ENCODE measurements at regions not wholly inside any gene's neighbourhood (a gene's known extent, or its start where the extent isn't known, plus 50 kb on each side); places are given as distances from the start of the nearest gene placed in this dataset.

DNA sequence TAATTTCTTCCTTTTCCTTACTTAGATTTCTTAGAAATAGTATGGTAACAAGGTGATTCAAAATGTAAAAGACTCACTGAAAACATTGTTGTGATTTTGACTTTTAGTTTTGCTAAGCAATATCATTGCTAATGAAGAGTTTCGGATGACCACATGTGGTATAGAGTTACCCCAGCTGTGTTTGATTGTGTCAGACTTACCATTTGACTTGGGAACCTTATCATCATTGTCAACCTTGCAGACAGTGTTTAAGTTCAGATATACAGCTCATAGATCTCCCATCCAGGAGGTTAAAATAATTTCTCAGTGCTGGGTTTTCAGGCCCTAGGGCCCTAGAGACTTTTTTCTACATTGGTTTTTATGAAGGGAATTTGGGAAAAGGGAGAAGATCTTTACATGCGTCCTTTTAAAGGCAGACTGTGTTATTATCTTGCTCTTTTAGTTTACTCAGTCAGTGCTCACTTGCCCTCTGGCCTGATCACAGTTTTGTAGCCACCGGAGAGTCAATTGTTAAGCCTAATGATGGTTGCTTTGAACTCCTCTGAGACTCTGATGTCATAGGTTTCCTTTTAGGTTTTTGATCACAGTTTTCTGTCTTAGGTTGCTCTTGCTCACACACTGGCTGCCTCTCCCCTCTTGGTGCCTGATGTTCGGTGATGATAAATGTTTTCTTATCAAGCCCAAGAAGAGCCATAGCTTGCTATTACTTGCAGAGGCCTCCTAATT lies 133.5 kb upstream of the ZPLD1 start:
- CTCF ChIA-PET, result no interaction called here
- POLR2A ChIA-PET (ENCODE audit: low non-redundant PET), result no interaction called here

DNA sequence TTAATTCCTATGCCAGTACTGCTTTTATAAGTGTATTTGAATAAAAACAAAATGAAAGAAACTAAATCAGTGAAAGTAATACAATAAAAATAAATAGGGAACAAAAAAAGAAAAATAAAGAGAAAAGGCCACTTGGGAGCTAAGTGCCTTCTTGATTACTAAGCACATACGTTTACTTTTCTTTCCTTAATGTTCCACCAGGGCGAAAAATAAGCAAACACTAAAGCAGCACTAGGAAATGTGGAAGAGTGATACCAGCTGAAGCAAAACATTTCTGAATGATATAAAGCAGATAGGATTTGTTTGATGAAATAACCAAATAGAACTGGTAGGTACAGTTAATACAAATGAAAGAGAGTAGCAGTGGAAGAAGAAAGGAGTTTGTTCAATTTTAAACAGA lies 132.8 kb upstream of the ZPLD1 start:
- CTCF ChIA-PET, result no interaction called here
- no peak overlapping the region for H3K27ac ChIP-seq (ENCODE audit: low read depth, low read length, poor library complexity, severe bottlenecking)
- intact Hi-C loops (cut with micrococcal nuclease; ENCODE audit: unreplicated experiment), result no loop called here
- TF ChIP-seq, protein P1, sequence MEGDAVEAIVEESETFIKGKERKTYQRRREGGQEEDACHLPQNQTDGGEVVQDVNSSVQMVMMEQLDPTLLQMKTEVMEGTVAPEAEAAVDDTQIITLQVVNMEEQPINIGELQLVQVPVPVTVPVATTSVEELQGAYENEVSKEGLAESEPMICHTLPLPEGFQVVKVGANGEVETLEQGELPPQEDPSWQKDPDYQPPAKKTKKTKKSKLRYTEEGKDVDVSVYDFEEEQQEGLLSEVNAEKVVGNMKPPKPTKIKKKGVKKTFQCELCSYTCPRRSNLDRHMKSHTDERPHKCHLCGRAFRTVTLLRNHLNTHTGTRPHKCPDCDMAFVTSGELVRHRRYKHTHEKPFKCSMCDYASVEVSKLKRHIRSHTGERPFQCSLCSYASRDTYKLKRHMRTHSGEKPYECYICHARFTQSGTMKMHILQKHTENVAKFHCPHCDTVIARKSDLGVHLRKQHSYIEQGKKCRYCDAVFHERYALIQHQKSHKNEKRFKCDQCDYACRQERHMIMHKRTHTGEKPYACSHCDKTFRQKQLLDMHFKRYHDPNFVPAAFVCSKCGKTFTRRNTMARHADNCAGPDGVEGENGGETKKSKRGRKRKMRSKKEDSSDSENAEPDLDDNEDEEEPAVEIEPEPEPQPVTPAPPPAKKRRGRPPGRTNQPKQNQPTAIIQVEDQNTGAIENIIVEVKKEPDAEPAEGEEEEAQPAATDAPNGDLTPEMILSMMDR (conservative IDR thresholded peaks at IDR 0.05; ENCODE audit: low read depth, low read length), result no peak
- no peak for TF ChIP-seq EZH2 (IDR thresholded peaks at IDR 0.05; ENCODE audit: borderline replicate concordance, low read depth, low read length, poor library complexity, severe bottlenecking)
- no peaks in the 10 kb centered on the region for H3K9me3 ChIP-seq (ENCODE audit: low read depth, low read length, poor library complexity, severe bottlenecking)
- no peak for DNase-seq (ENCODE audit: low spot score)
- no peaks in the 10 kb centered on the region for H3K36me3 ChIP-seq (ENCODE audit: insufficient read depth, low read length, poor library complexity, severe bottlenecking)
- H3K27me3 ChIP-seq (replicated peaks; ENCODE audit: insufficient read depth, low read depth, low read length, poor library complexity), result no peaks in the 10 kb centered on the region
- BruUV-seq (replicated peaks), result no TSS peak
- POLR2A ChIA-PET (ENCODE audit: low non-redundant PET), result no interaction called here
- H3K4me1 ChIP-seq (ENCODE audit: insufficient read depth, low read length, poor library complexity, severe bottlenecking), result no peaks in the 10 kb centered on the region
- no peak overlapping the region for H3K4me3 ChIP-seq (ENCODE audit: low read depth, low read length, poor library complexity, severe bottlenecking)

More for the DNA sequence above, 133.5 kb upstream of the ZPLD1 start:
- BruUV-seq (replicated peaks), result no TSS peak
- TF ChIP-seq, protein P1 (conservative IDR thresholded peaks at IDR 0.05; ENCODE audit: low read depth, low read length), result no peak
- TF ChIP-seq EZH2 (IDR thresholded peaks at IDR 0.05; ENCODE audit: borderline replicate concordance, low read depth, low read length, poor library complexity, severe bottlenecking), result no peak
- Histone ChIP-seq H3K4me1 (ENCODE audit: insufficient read depth, low read length, poor library complexity, severe bottlenecking) (no peaks in the 10 kb centered on the region), H3K27ac (ENCODE audit: low read depth, low read length, poor library complexity, severe bottlenecking) (no peak overlapping the region), H3K27me3 (replicated peaks; ENCODE audit: insufficient read depth, low read depth, low read length, poor library complexity) (no peaks in the 10 kb centered on the region), H3K9me3 (ENCODE audit: low read depth, low read length, poor library complexity, severe bottlenecking) (no peaks in the 10 kb centered on the region), H3K4me3 (ENCODE audit: low read depth, low read length, poor library complexity, severe bottlenecking) (no peak overlapping the region), H3K36me3 (ENCODE audit: insufficient read depth, low read length, poor library complexity, severe bottlenecking) (no peaks in the 10 kb centered on the region)
- DNase-seq (ENCODE audit: low spot score), result no peak
- intact Hi-C loops (cut with micrococcal nuclease; ENCODE audit: unreplicated experiment), result no loop called here

DNA sequence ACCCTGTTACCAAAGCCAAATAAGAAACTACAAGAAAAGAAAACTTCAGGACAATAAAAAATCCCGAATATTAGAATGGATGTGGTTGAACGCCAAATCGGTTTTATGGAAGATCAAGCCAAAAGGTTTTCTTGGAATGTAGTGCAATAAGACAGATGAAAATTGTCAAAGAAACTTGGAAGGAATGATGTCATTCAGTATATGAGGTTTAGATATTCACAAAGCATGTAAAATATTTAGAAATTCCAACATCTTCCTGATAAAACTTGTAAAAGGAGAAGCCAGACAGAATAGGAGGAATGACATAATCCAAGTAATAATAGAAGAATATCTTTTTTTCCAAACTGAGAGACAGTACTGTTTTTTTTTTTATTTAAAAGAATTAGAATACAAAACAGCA lies 130.3 kb upstream of the ZPLD1 start:
- no peak for TF ChIP-seq EZH2 (IDR thresholded peaks at IDR 0.05; ENCODE audit: borderline replicate concordance, low read depth, low read length, poor library complexity, severe bottlenecking)
- TF ChIP-seq, protein P1 (conservative IDR thresholded peaks at IDR 0.05; ENCODE audit: low read depth, low read length), result no peak
- Histone ChIP-seq H3K27ac (ENCODE audit: low read depth, low read length, poor library complexity, severe bottlenecking) (no peak overlapping the region), H3K4me3 (ENCODE audit: low read depth, low read length, poor library complexity, severe bottlenecking) (no peak overlapping the region), H3K27me3 (replicated peaks; ENCODE audit: insufficient read depth, low read depth, low read length, poor library complexity) (no peaks in the 10 kb centered on the region), H3K9me3 (ENCODE audit: low read depth, low read length, poor library complexity, severe bottlenecking) (no peaks in the 10 kb centered on the region), H3K36me3 (ENCODE audit: insufficient read depth, low read length, poor library complexity, severe bottlenecking) (no peaks in the 10 kb centered on the region), H3K4me1 (ENCODE audit: insufficient read depth, low read length, poor library complexity, severe bottlenecking) (no peaks in the 10 kb centered on the region)
- no TSS peak for BruUV-seq (replicated peaks)
- ChIA-PET CTCF (no interaction called here), POLR2A (ENCODE audit: low non-redundant PET) (no interaction called here)
- intact Hi-C loops (cut with micrococcal nuclease; ENCODE audit: unreplicated experiment), result no loop called here
- DNase-seq (ENCODE audit: low spot score), result no peak

All from A673 (cell line).